ENCODE measurements at regions not wholly inside any gene's neighbourhood (a gene's known extent, or its start where the extent isn't known, plus 50 kb on each side); places are given as distances from the start of the nearest gene placed in this dataset.

GRCh38 chr11:82676483-82677094 lies 57.1 kb downstream of the FAM181B start:
- DNase-seq: no peak

- no peak for DNase-seq
Measured at GRCh38 chr11:82675838-82676237, 57.8 kb downstream of the FAM181B start.

GRCh38 chr11:82673631-82674030 lies 60.0 kb downstream of the FAM181B start:
- DNase-seq: no peak

- no peak for DNase-seq
Measured at GRCh38 chr11:82671451-82671850, 62.2 kb downstream of the FAM181B start.

GRCh38 chr11:82663535-82663934 lies 70.1 kb downstream of the FAM181B start:
- no peak for DNase-seq

GRCh38 chr11:82653752-82654151 lies 79.9 kb downstream of the FAM181B start:
- DNase-seq: no peak

GRCh38 chr11:82639251-82639650 lies 94.4 kb downstream of the FAM181B start:
- DNase-seq: no peak

GRCh38 chr11:82636615-82637014 lies 97.0 kb downstream of the FAM181B start:
- no peak for DNase-seq

GRCh38 chr11:82634091-82634490 lies 99.6 kb downstream of the FAM181B start:
- DNase-seq: no peak

- DNase-seq: no peak
Measured at GRCh38 chr11:82631722-82632630, 101.7 kb downstream of the FAM181B start.

GRCh38 chr11:82610671-82611070 lies 123.0 kb downstream of the FAM181B start:
- no peak for DNase-seq

- no peak for DNase-seq
Measured at GRCh38 chr11:82606738-82607137, 126.9 kb downstream of the FAM181B start.

GRCh38 chr11:82601711-82602110 lies 132.0 kb downstream of the FAM181B start:
- DNase-seq: no peak

- DNase-seq: no peak
Measured at GRCh38 chr11:82599836-82600235, 133.8 kb downstream of the FAM181B start.

GRCh38 chr11:82586581-82586980 lies 147.1 kb downstream of the FAM181B start:
- DNase-seq: no peak

- no peak for DNase-seq
Measured at GRCh38 chr11:82577246-82577645, 156.4 kb downstream of the FAM181B start.

GRCh38 chr11:82560836-82561235 lies 172.8 kb downstream of the FAM181B start:
- DNase-seq: no peak

GRCh38 chr11:82559609-82560008 lies 174.1 kb downstream of the FAM181B start:
- no peak for DNase-seq

GRCh38 chr11:82557274-82557673 lies 176.4 kb downstream of the FAM181B start:
- no peak for DNase-seq

GRCh38 chr11:82556210-82556609 lies 177.5 kb downstream of the FAM181B start:
- no peak for DNase-seq

GRCh38 chr11:82546661-82547557 lies 186.8 kb downstream of the FAM181B start:
- DNase-seq: no peak

GRCh38 chr11:82539669-82540068 lies 194.0 kb downstream of the FAM181B start:
- DNase-seq: no peak

- DNase-seq: no peak
Measured at GRCh38 chr11:82536706-82537105, 197.0 kb downstream of the FAM181B start.
